Nephron progenitor cell (in vitro differentiated cells): ENCODE measurements at regions not wholly inside any gene's neighbourhood (a gene's known extent, or its start where the extent isn't known, plus 50 kb on each side); places are given as distances from the start of the nearest gene placed in this dataset.

Experiments used
- DNase-seq: peaks from one replicate; pipeline ENCODE4 v3.0.0; 2021
- H3K27ac Mint-ChIP-seq: 2 replicates; pipeline ENCODE4 v1.8.0; 2021; ENCODE audit warnings: mild to moderate bottlenecking, moderate library complexity, mixed read lengths
- H3K27me3 Mint-ChIP-seq: 2 replicates; pipeline ENCODE4 v1.8.0; 2021; ENCODE audit warnings: mild to moderate bottlenecking, low read depth, mixed read lengths; ENCODE audit not compliant: poor library complexity
- H3K36me3 Mint-ChIP-seq: 2 replicates; pipeline ENCODE4 v1.8.0; 2021; ENCODE audit warnings: low read depth, mixed read lengths
- H3K4me1 Mint-ChIP-seq: 2 replicates; pipeline ENCODE4 v1.8.0; 2021; ENCODE audit warnings: mixed read lengths
- H3K4me3 Mint-ChIP-seq: 2 replicates; pipeline ENCODE4 v1.8.0; 2021; ENCODE audit warnings: mild to moderate bottlenecking, moderate library complexity, mixed read lengths
- H3K9me3 Mint-ChIP-seq: 2 replicates; pipeline ENCODE4 v1.8.0; 2021; ENCODE audit warnings: mild to moderate bottlenecking, moderate library complexity, mixed read lengths
- CTCF ChIP-seq: fragments of 200-600 bp; sonication (generic); IDR thresholded peaks from 2 replicates; pipeline ENCODE4 v1.5.0; 2021; ENCODE audit warnings: antibody characterized with exemption

- no peak for DNase-seq
- Mint-ChIP-seq H3K4me3 (no peak overlapping the region), H3K36me3 (no peaks in the 10 kb centered on the region), H3K9me3 (no peaks in the 10 kb centered on the region), H3K27ac (no peak overlapping the region), H3K4me1 (peaks cover 30% of the 10 kb centered on the region), H3K27me3 (peaks cover 4% of the 10 kb centered on the region)
- no peak for TF ChIP-seq CTCF
Observed at GRCh38 chr6:16949716-16950115, 152.1 kb upstream of the STMND1 start.

DNA sequence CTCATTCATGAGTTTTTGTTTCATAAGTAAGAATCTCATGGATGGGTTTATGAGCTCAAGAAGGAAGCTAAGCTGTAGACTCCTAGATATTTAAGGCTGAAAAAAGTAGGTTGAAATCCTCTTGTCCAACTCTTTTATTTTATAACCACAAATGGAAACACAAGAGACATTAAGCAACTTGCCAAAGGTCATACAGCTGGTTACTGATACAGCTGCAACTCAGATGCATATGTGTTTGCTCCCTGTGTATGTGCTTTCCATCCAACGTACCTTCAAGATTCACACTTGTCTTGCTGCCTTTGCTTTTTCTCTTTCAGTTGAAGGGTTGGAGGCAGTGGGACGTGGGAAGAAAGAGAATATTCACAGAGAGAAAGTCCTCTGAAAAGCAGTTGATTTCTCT, 153.5 kb upstream of the STMND1 start:
- peaks cover 4% of the 10 kb centered on the region for H3K27me3 Mint-ChIP-seq

GRCh38 chr6:16947375-16948015, 154.4 kb upstream of the STMND1 start:
- peaks cover 4% of the 10 kb centered on the region for H3K27me3 Mint-ChIP-seq
- TF ChIP-seq CTCF = no peak
- peaks cover 30% of the 10 kb centered on the region for H3K4me1 Mint-ChIP-seq
- H3K4me3 Mint-ChIP-seq = peak overlapping the region; percentile 26
- H3K27ac Mint-ChIP-seq = peak overlapping the region; percentile 93
- no peaks in the 10 kb centered on the region for H3K9me3 Mint-ChIP-seq
- DNase-seq = no peak
- H3K36me3 Mint-ChIP-seq = no peaks in the 10 kb centered on the region

More for the DNA sequence above, 153.5 kb upstream of the STMND1 start:
- H3K27ac Mint-ChIP-seq = peak overlapping the region; percentile 93
- H3K9me3 Mint-ChIP-seq = no peaks in the 10 kb centered on the region
- no peaks in the 10 kb centered on the region for H3K36me3 Mint-ChIP-seq
- H3K4me1 Mint-ChIP-seq = peaks cover 30% of the 10 kb centered on the region
- no peak for TF ChIP-seq CTCF
- no peak overlapping the region for H3K4me3 Mint-ChIP-seq
- DNase-seq = no peak

DNA sequence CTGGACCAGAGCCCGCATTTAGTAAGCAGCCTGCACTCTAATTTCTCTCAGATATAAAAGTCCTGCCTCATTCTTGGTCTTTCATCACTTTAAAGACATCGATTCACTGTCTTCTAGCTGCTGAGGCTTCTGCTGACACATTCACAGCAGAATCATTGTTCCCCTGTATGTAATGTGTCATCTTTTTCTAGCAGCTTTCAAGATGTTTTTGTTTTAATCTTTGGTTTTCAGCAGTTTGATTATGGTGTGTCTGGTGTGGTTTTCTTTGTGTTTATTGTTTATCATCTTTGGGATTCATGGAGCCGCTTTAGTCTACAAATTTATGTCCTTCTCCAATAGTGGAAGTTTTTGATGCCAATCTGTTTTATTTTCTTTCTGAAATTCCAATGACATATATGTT, 157.3 kb upstream of the STMND1 start:
- Mint-ChIP-seq H3K4me1 (peaks cover 30% of the 10 kb centered on the region), H3K36me3 (no peaks in the 10 kb centered on the region), H3K4me3 (no peak overlapping the region), H3K27me3 (no peaks in the 10 kb centered on the region), H3K9me3 (no peaks in the 10 kb centered on the region), H3K27ac (no peak overlapping the region)
- DNase-seq = no peak
- no peak for TF ChIP-seq CTCF

DNA sequence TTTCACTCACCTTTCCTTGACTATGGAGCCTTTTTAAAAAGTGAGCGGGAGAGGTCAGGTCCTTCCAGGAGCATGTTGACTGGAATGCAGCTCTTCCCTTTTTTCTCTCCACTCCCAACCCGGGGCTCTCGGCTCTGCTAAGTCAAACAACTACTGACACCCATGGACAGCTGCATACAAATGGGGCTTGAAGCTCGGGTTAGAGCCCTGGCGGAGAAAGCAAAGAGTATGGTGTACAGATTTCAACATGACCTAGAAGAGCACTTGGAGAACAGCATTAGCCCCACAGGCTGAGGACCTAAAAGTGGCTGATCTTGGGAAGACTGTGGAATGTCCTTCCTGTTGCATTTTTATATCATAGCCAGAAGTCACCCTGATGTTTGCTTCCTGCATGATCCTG, 162.0 kb upstream of the STMND1 start:
- Mint-ChIP-seq H3K4me3 (no peak overlapping the region), H3K27ac (no peak overlapping the region), H3K27me3 (peaks cover 8% of the 10 kb centered on the region), H3K4me1 (no peaks in the 10 kb centered on the region), H3K36me3 (no peaks in the 10 kb centered on the region), H3K9me3 (no peaks in the 10 kb centered on the region)
- no peak for TF ChIP-seq CTCF
- no peak for DNase-seq

DNA sequence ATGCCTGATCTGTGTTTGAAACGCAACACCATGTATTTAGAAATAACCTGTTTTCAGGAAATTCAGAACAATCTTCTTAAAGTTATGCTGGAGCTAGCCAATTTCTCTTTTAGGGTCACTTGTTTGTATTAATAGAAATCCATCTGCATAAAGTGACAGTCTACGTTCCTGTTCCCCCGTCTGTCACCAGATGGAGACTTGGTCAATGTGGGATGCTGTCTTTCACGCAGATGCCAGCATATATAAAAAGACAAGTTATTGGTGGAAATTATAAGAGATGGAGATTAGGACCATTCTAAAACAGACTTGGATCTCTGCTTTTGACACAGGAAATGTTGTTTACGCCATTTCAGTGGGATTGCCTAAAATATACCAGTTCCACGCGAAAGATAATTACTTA, 162.5 kb upstream of the STMND1 start:
- no peak for DNase-seq
- Mint-ChIP-seq H3K27ac (no peak overlapping the region), H3K9me3 (no peaks in the 10 kb centered on the region), H3K4me1 (no peaks in the 10 kb centered on the region), H3K4me3 (no peak overlapping the region), H3K36me3 (no peaks in the 10 kb centered on the region), H3K27me3 (peaks cover 8% of the 10 kb centered on the region)
- TF ChIP-seq CTCF = no peak
